Brain microvascular endothelial cell (primary cell): ENCODE measurements at regions not wholly inside any gene's neighbourhood (a gene's known extent, or its start where the extent isn't known, plus 50 kb on each side); places are given as distances from the start of the nearest gene placed in this dataset.

ENCODE experiments used
- DNase-seq: peaks from one replicate; pipeline ENCODE4 v3.0.0-alpha.2; 2020
- H3K27ac ChIP-seq: fragments of 250-450 bp; sonication (Bioruptor Pico); 2 replicates; pipeline ENCODE4 v1.5.1; 2020; ENCODE audit warnings: mild to moderate bottlenecking, moderate library complexity
- H3K27me3 ChIP-seq: fragments of 250-450 bp; sonication (Bioruptor Pico); replicated peaks from 2 replicates; pipeline ENCODE4 v1.5.1; 2020; ENCODE audit warnings: mild to moderate bottlenecking
- H3K36me3 ChIP-seq: fragments of 250-450 bp; sonication (Bioruptor Pico); replicated peaks from 2 replicates; pipeline ENCODE4 v1.5.1; 2020; ENCODE audit warnings: mild to moderate bottlenecking
- H3K4me3 ChIP-seq: 2 replicates; pipeline ENCODE4 v1.5.1; 2011; ENCODE audit warnings: low read depth, mild to moderate bottlenecking, control low read depth, low read length, moderate library complexity
- in situ Hi-C: cut with HindIII; loops from 2 replicates; pipeline ENCODE4 v1.10.0; 2017; ENCODE audit warnings: low sequenced_read_pairs, low pct_ligation_motif_present
- TF ChIP-seq, protein P1 (sequence below): IDR thresholded peaks from 2 replicates; pipeline ENCODE4 v1.5.1; 2011; ENCODE audit warnings: low read depth, mild to moderate bottlenecking, moderate library complexity, low read length, control low read depth, inconsistent platforms; ENCODE audit errors: missing control alignments

DNA sequence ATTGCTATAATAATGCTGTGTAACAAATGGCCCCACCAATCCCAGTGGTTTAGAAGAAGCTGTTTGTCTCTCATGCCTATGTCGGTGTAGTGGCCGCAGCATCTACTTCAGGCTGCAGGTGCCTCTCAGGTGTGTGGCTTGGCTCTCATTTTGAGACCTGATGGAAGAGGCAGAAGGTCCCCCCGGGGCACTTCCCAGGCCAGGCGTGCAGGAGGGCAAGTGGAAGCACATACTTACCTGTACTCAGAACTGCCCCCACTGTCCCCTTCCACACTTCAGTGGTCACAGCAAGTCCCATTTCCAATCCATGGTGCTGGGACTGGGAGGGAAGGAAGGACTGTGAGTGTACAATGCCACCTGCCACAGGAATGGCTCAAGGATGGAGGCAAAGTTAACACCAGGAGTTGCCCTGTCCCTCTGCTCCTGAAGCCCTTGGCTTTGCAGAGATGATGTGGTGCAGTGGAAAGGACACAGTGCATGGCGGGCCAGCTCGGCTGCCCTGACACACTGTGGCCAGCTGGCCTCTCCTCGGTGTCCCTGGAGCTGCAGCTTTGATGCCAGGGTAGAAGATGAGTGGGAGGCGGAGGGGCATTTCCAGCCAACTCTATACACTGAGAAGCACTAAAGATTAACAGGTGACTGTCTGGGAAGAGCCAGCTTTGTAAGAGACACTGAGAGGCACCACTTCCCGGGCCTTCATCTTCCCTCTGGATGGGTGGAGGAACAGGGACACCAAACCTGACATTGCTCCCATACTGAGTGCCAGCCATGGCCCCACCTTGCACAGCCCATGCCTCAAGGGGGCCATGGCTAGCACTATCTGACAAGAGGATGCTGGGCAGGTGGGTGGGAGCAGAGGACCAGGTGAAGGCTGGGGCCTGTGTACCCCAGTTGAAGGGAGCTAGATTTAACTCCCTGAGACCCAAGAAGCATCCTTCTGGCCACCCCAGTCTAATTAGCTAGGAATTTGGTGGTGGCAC lies 105.9 kb downstream of the METRNL start:
- in situ Hi-C loops: no loop called here
- TF ChIP-seq, protein P1, sequence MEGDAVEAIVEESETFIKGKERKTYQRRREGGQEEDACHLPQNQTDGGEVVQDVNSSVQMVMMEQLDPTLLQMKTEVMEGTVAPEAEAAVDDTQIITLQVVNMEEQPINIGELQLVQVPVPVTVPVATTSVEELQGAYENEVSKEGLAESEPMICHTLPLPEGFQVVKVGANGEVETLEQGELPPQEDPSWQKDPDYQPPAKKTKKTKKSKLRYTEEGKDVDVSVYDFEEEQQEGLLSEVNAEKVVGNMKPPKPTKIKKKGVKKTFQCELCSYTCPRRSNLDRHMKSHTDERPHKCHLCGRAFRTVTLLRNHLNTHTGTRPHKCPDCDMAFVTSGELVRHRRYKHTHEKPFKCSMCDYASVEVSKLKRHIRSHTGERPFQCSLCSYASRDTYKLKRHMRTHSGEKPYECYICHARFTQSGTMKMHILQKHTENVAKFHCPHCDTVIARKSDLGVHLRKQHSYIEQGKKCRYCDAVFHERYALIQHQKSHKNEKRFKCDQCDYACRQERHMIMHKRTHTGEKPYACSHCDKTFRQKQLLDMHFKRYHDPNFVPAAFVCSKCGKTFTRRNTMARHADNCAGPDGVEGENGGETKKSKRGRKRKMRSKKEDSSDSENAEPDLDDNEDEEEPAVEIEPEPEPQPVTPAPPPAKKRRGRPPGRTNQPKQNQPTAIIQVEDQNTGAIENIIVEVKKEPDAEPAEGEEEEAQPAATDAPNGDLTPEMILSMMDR: no peak
- Histone ChIP-seq H3K27ac (no peak overlapping the region), H3K27me3 (no peaks in the 10 kb centered on the region), H3K36me3 (no peaks in the 10 kb centered on the region), H3K4me3 (no peak overlapping the region)
- no peak for DNase-seq

DNA sequence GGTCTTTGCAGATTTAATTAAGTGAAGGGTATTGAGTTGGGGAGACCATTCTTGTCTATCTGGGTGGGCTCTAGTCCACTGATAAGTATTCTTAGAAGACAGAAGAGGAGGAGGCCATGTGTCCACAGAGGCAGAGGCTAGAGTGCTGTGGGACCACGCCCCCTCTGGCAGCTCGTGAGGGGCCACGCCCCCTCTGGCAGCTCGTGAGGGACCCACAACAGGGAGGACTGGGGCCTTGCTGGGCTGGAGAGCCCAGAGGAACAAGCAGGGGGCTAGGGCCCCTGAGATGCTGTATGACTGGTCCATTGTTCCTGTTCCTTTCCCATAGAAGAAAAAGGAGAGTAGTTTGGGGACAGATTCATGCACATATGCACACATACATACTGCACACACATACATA lies 106.8 kb downstream of the METRNL start:
- no peaks in the 10 kb centered on the region for H3K27me3 ChIP-seq
- no peak overlapping the region for H3K4me3 ChIP-seq
- no peak for DNase-seq
- no peak overlapping the region for H3K27ac ChIP-seq
- in situ Hi-C loops: no loop called here
- TF ChIP-seq, protein P1: no peak
- H3K36me3 ChIP-seq: no peaks in the 10 kb centered on the region

DNA sequence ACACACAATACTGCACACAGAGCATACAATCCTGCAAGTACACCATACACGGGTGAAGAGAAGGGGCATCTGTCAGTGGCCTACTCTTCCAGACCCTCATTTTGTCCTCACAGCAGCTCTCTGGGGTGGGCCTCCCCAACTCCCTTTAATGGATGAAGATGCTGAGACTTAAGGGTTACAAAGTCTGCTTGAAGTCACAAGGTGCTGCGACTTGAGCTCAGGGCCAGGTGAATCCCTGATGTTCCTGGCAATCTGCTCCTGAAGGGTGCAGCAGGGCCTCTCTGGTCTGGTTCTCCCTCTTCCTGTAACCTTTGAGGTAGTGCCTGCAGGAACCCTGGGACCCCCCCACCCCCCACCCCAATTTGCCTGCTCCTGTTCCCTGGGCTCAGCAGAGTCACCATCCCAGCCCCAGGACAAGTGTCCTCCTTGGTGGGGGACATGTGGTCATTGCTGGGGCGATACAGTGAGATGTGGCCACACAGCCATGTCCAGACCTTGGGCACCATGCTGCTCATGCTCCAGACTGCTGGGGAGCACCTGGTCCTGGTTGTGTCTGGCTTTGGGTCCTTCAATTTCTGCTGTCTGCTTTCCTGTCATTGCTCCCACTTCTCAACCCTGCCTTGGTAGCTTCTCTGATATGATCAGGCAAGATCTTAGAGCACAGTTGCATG lies 107.5 kb downstream of the METRNL start:
- in situ Hi-C loops: no loop called here
- no peak overlapping the region for H3K27ac ChIP-seq
- no peak for DNase-seq
- TF ChIP-seq, protein P1: no peak
- H3K4me3 ChIP-seq: no peak overlapping the region
- no peaks in the 10 kb centered on the region for H3K27me3 ChIP-seq
- no peaks in the 10 kb centered on the region for H3K36me3 ChIP-seq

DNA sequence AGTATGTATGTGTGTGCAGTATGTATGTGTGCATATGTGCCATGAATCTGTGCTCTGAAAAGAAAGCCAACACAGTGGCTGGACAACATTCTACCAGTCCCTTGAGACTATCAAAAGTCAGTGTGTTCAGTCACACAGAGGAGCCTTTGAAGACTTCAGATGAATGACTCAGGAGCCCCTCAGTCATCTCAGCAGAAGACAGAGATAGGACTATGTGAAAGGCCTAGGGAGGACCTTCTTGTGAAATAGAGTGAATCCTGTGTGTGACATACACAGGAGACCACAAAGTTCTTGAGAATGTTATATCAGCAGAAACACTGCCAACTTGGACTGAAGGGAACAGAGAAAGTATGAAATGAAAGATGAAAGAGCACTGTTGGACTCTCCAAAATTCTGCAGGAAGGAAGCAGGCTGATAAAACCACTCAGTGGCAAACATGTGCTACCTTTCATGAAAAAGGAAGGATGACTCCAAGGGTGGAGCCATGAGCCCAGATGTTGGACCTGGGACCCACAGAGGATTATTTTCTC lies 108.4 kb downstream of the METRNL start:
- no peaks in the 10 kb centered on the region for H3K36me3 ChIP-seq
- H3K27ac ChIP-seq: no peak overlapping the region
- H3K27me3 ChIP-seq: no peaks in the 10 kb centered on the region
- TF ChIP-seq, protein P1: no peak
- in situ Hi-C loops: no loop called here
- no peak overlapping the region for H3K4me3 ChIP-seq
- DNase-seq: no peak

DNA sequence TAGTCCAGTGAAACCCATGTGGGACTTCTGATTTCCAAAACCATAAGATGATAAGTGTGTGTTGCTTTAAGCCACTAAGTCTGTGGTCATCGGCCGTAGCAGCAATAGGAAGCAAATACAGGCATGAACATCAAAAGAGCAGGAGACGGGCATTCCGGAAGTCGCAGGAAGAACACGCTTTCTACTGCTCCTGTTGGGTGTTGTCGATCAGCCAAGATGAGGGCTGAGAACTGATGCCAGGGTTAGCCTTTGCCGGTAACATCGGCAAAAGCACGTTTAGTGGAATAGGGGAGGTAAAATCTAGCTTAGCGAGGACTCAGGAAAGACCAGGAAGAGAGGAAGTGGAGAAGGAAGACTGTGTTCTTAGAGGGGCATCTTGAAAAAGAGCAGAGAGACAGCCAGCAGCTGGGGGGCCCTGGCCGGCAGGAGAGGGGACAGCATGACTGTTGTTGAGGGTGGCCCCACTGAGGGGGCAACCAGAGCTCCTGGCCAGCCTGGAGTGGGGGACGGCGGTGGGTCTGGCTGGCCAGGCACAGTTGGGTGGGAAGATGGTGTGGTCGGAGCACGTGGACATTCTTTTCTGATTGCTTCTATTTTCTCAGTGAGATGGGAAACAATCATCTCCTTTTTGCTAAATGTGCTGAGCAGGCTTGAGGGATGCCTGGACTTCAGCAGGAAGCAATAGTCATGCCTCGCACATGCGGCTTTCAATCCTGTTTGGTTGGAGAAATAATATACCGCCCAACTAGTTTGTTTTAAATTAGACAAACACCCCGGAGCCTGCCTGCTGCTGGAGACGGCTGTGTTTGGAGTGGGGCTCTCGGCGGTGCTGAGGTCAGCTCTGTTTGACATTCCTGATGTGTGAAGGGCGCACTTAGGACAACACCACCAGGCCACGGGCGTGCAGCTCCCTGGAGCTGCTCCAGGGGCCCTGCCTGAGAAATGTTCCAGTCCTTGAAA lies 109.9 kb downstream of the METRNL start:
- H3K27me3 ChIP-seq: no peaks in the 10 kb centered on the region
- TF ChIP-seq, protein P1: no peak
- peak overlapping the region; percentile 58 for H3K27ac ChIP-seq
- peak; percentile 77 for DNase-seq
- no peaks in the 10 kb centered on the region for H3K36me3 ChIP-seq
- in situ Hi-C loops: no loop called here
- H3K4me3 ChIP-seq: no peak overlapping the region
